ENCODE measurements at regions not wholly inside any gene's neighbourhood (a gene's known extent, or its start where the extent isn't known, plus 50 kb on each side); places are given as distances from the start of the nearest gene placed in this dataset.

- Histone ChIP-seq H4K91ac (replicated peaks; ENCODE audit: insufficient read length, low read length) (no peak overlapping the region), H3K9me3 (ENCODE audit: insufficient read depth in 2 of 2, low read depth in 1 of 2, low read length in 1 of 2) (no peaks in the 10 kb centered on the region; a peak in 1 of 4 replicates), H3K23ac (ENCODE audit: insufficient read length) (no peak overlapping the region), H3K23me2 (ENCODE audit: low read depth, low read length) (no peaks in the 10 kb centered on the region), H3K79me2 (ENCODE audit: control insufficient read depth in 1 of 2, insufficient read depth in 2 of 2, low read length in 2 of 2) (no peaks in the 10 kb centered on the region), H2BK120ac (replicated peaks; ENCODE audit: low read depth, low read length) (no peak overlapping the region), H3K27me3 (replicated peaks in 1 of 4; ENCODE audit: control insufficient read depth in 3 of 4, extremely low read depth in 1 of 4, insufficient read depth in 3 of 4, low read length in 3 of 4) (no peaks in the 10 kb centered on the region; a peak in 1 of 7 replicates), H3K9ac (replicated peaks in 1 of 4; ENCODE audit: extremely low read depth in 1 of 4, low read depth in 3 of 4, low read length in 3 of 4) (no peak overlapping the region), H3K36me3 (ENCODE audit: control insufficient read depth in 2 of 4, insufficient read depth in 4 of 4, low read length in 3 of 4) (no peaks in the 10 kb centered on the region), H3K4me2 (ENCODE audit: insufficient read depth in 1 of 2, low read depth in 2 of 2, low read length in 2 of 2) (no peak overlapping the region), H4K5ac (ENCODE audit: insufficient read length, low read depth, low read length) (no peak overlapping the region), H3K56ac (replicated peaks; ENCODE audit: insufficient read length, low read depth, low read length) (no peak overlapping the region), H3K27ac (ENCODE audit: low read depth, low read length) (no peak overlapping the region), H2BK20ac (ENCODE audit: low read length) (no peak overlapping the region), H4K20me1 (replicated peaks in 1 of 2; ENCODE audit: control insufficient read depth in 1 of 2, insufficient read depth in 2 of 2, low read length in 2 of 2) (no peaks in the 10 kb centered on the region), H2BK15ac (ENCODE audit: low read length) (no peak overlapping the region), H3K79me1 (ENCODE audit: low read depth, low read length) (no peaks in the 10 kb centered on the region), H3K4me3 (ENCODE audit: extremely low read depth in 1 of 4, insufficient read depth in 2 of 4, low read depth in 3 of 4, low read length in 4 of 4) (no peak overlapping the region), H3K4ac (replicated peaks; ENCODE audit: insufficient read length, low read depth, low read length) (no peak overlapping the region), H2BK12ac (ENCODE audit: low read depth, low read length) (0 out of 2 replicates have a peak overlapping the region, but pooled peaks have one; percentile 27), H3K4me1 (replicated peaks in 1 of 4; ENCODE audit: control insufficient read depth in 3 of 4, insufficient read depth in 4 of 4, low read length in 3 of 4) (no peaks in the 10 kb centered on the region), H2AFZ (ENCODE audit: low read length) (no peak overlapping the region), H2AK5ac (ENCODE audit: low read depth, low read length) (no peak overlapping the region), H4K8ac (ENCODE audit: extremely low read depth, insufficient read depth, low read length) (no peak overlapping the region), H3K18ac (ENCODE audit: extremely low read depth, low read length) (no peak overlapping the region; the same call in 1 of the 2 replicates), H3K14ac (ENCODE audit: insufficient read length) (no peak overlapping the region), H2BK5ac (ENCODE audit: low read depth, low read length) (no peak overlapping the region)
- TF ChIP-seq MAX (IDR thresholded peaks at IDR 0.05) (no peak), ZNF274 (IDR thresholded peaks at IDR 0.05; ENCODE audit: borderline replicate concordance, extremely low read depth, low read length) (no peak), TAF7 (optimal IDR thresholded peaks at IDR 0.05; ENCODE audit: borderline replicate concordance, low read depth, low read length) (no peak), YY1 (IDR thresholded peaks at IDR 0.05; ENCODE audit: low read depth, low read length) (no peak), BACH1 (IDR thresholded peaks at IDR 0.05; ENCODE audit: low read length) (no peak), RNF2 (IDR thresholded peaks at IDR 0.05; ENCODE audit: borderline replicate concordance, low read depth, low read length, missing control alignments, poor library complexity, severe bottlenecking) (no peak), SIRT6 (IDR thresholded peaks at IDR 0.05; ENCODE audit: low read length) (no peak), E2F6 (IDR thresholded peaks at IDR 0.05) (no peak), HDAC2 (IDR thresholded peaks at IDR 0.05; ENCODE audit: borderline replicate concordance in 1 of 2, low read depth in 2 of 2, low read length in 2 of 2) (no peak), TBP (IDR thresholded peaks at IDR 0.05; ENCODE audit: low read depth, low read length) (no peak)
- DNase-seq (ENCODE audit: low read depth in 1 of 2, low spot score in 2 of 2), result no peak
- ChIA-PET CTCF (ENCODE audit: partially characterized antibody) (no interaction called here), POLR2A (ENCODE audit: partially characterized antibody) (no interaction called here)
- WGBS, 2 experiments (ENCODE audit: extremely low coverage in 1 of 2, insufficient coverage in 1 of 2, insufficient read length in 1 of 2, insufficient replicate concordance in 2 of 2, low coverage in 1 of 2, low lambda C conversion rate in 2 of 2, missing lambda C conversion rate in 1 of 2), result 78% methylated on average over 4 of the region's 4 CpGs; no CpG with 5 or more reads in 1 of the 2 experiments
- no peak for FAIRE-seq
Observed at GRCh38 chr9:129542741-129543140, 78.2 kb downstream of the C9orf50 start.
